OCI-LY7 (cell line): ENCODE measurements at regions not wholly inside any gene's neighbourhood (a gene's known extent, or its start where the extent isn't known, plus 50 kb on each side); places are given as distances from the start of the nearest gene placed in this dataset.

Experiments used
- BruUV-seq: library from RNA; stranded (reverse); fragments of 400-500 nt; replicated peaks from 2 replicates; lab custom pipeline; 2021; lab: Mats Ljungman, UMichigan
- CTCF ChIA-PET: fragments of 300-600 bp; sonication (Branson Sonifier 250); formaldehyde crosslinking; loops from one replicate; lab custom pipeline; 2022; ENCODE audit warnings: antibody characterized with exemption; ENCODE audit not compliant: unreplicated experiment; lab: Charles Lee
- POLR2A ChIA-PET: fragments of 300-600 bp; sonication (Branson Sonifier 250); formaldehyde crosslinking; loops from one replicate; lab custom pipeline; 2022; ENCODE audit warnings: antibody characterized with exemption; lab: Charles Lee
- DNase-seq: peaks from one replicate; pipeline ENCODE4 v3.0.0-alpha.2; 2015; ENCODE audit warnings: low spot score
- H2AFZ ChIP-seq: fragments of 200-600 bp; sonication (generic), shearing (Covaris generic); 2 replicates; pipeline ENCODE4 v1.6.1; 2014; ENCODE audit warnings: mild to moderate bottlenecking, antibody characterized with exemption, low read length, moderate library complexity
- H3K27ac ChIP-seq: fragments of 200-600 bp; sonication (generic); 2 replicates; pipeline ENCODE4 v1.5.1; 2014; ENCODE audit warnings: mixed run types, low read depth, mild to moderate bottlenecking, moderate library complexity, low read length, inconsistent platforms; ENCODE audit not compliant: poor library complexity, severe bottlenecking
- H3K36me3 ChIP-seq: fragments of 200-600 bp; sonication (generic); 2 replicates; pipeline ENCODE4 v1.6.1; 2014; ENCODE audit warnings: mild to moderate bottlenecking, antibody characterized with exemption, low read length, moderate library complexity, mixed read lengths; ENCODE audit not compliant: insufficient read depth
- H3K4me1 ChIP-seq: fragments of 200-600 bp; sonication (generic); 2 replicates; pipeline ENCODE4 v1.5.1; 2014; ENCODE audit warnings: mild to moderate bottlenecking, low read length; ENCODE audit not compliant: insufficient read depth, poor library complexity, severe bottlenecking
- H3K4me2 ChIP-seq: fragments of 200-600 bp; sonication (generic); 2 replicates; pipeline ENCODE4 v1.6.1; 2014; ENCODE audit warnings: mild to moderate bottlenecking, low read length
- H3K4me3 ChIP-seq: fragments of 200-600 bp; sonication (generic); 2 replicates; pipeline ENCODE4 v1.5.1; 2014; ENCODE audit warnings: mild to moderate bottlenecking, low read depth, low read length; ENCODE audit not compliant: poor library complexity, severe bottlenecking
- H3K79me2 ChIP-seq: fragments of 200-600 bp; sonication (generic); 2 replicates; pipeline ENCODE4 v1.6.1; 2016; ENCODE audit warnings: low read depth, mild to moderate bottlenecking, low read length, moderate library complexity, mixed read lengths; ENCODE audit not compliant: insufficient read depth
- H3K9me2 ChIP-seq: fragments of 200-600 bp; sonication (generic); 2 replicates; pipeline ENCODE4 v1.6.1; 2016; ENCODE audit warnings: mild to moderate bottlenecking, low read length, mixed read lengths; ENCODE audit not compliant: insufficient read depth
- H3K9me3 ChIP-seq: fragments of 200-600 bp; sonication (generic); 2 replicates; pipeline ENCODE4 v1.6.1; 2014; ENCODE audit warnings: mild to moderate bottlenecking, mixed run types, low read length, mixed read lengths
- H4K20me1 ChIP-seq: fragments of 200-600 bp; sonication (generic); 2 replicates; pipeline ENCODE4 v1.6.1; 2014; ENCODE audit warnings: mild to moderate bottlenecking, antibody characterized with exemption, low read length, moderate library complexity, mixed read lengths; ENCODE audit not compliant: insufficient read depth
- CTCF ChIP-seq: fragments of 200-600 bp; sonication (generic); conservative IDR thresholded peaks from 2 replicates; pipeline ENCODE4 v1.5.1; 2014; ENCODE audit warnings: mild to moderate bottlenecking, antibody characterized with exemption, low read length, moderate library complexity, mixed read lengths
- EZH2phosphoT487 ChIP-seq: fragments of 200-600 bp; sonication (generic); IDR thresholded peaks from 2 replicates; pipeline ENCODE4 v1.6.1; 2018; ENCODE audit warnings: low read depth, borderline replicate concordance, mild to moderate bottlenecking, mixed run types, antibody characterized with exemption, low read length, moderate library complexity, mixed read lengths
- intact Hi-C: fragments of 100-400 bp; cut with micrococcal nuclease; formaldehyde crosslinking; loops from one replicate; pipeline ENCODE4 v1.10.0; 2022; ENCODE audit not compliant: unreplicated experiment

GRCh38 chr12:39077226-39077625 is 171.8 kb upstream of the CPNE8 start:
- H3K27ac ChIP-seq: no peak overlapping the region
- intact Hi-C loops: no loop called here
- H2AFZ ChIP-seq: no peak overlapping the region
- no peak overlapping the region for H3K4me3 ChIP-seq
- no peak for DNase-seq
- no peaks in the 10 kb centered on the region for H4K20me1 ChIP-seq
- POLR2A ChIA-PET: no interaction called here
- H3K9me2 ChIP-seq: no peaks in the 10 kb centered on the region
- no peaks in the 10 kb centered on the region for H3K36me3 ChIP-seq
- BruUV-seq: no TSS peak
- no peaks in the 10 kb centered on the region for H3K79me2 ChIP-seq
- CTCF ChIA-PET: no interaction called here
- TF ChIP-seq EZH2phosphoT487 (no peak), CTCF (no peak)
- H3K4me2 ChIP-seq: no peak overlapping the region
- H3K4me1 ChIP-seq: no peaks in the 10 kb centered on the region
- H3K9me3 ChIP-seq: no peaks in the 10 kb centered on the region

- intact Hi-C loops: no loop called here
- no peak for DNase-seq
- no peak overlapping the region for H3K27ac ChIP-seq
- H3K36me3 ChIP-seq: no peaks in the 10 kb centered on the region
- H4K20me1 ChIP-seq: no peaks in the 10 kb centered on the region
- H3K4me1 ChIP-seq: no peaks in the 10 kb centered on the region
- CTCF ChIA-PET: no interaction called here
- H3K9me3 ChIP-seq: no peaks in the 10 kb centered on the region
- BruUV-seq: no TSS peak
- TF ChIP-seq EZH2phosphoT487: no peak
- no peak for TF ChIP-seq CTCF
- no peak overlapping the region for H3K4me3 ChIP-seq
- H2AFZ ChIP-seq: no peak overlapping the region
- POLR2A ChIA-PET: no interaction called here
- no peaks in the 10 kb centered on the region for H3K79me2 ChIP-seq
- no peaks in the 10 kb centered on the region for H3K9me2 ChIP-seq
- no peak overlapping the region for H3K4me2 ChIP-seq
Observed at GRCh38 chr12:39074063-39074462, 168.7 kb upstream of the CPNE8 start.

- Histone ChIP-seq H3K36me3 (no peaks in the 10 kb centered on the region), H3K79me2 (no peaks in the 10 kb centered on the region), H4K20me1 (no peaks in the 10 kb centered on the region), H3K4me1 (no peaks in the 10 kb centered on the region), H2AFZ (no peak overlapping the region), H3K9me2 (no peaks in the 10 kb centered on the region), H3K4me2 (no peak overlapping the region), H3K27ac (no peak overlapping the region), H3K4me3 (no peak overlapping the region), H3K9me3 (no peaks in the 10 kb centered on the region)
- no peak for DNase-seq
- intact Hi-C loops: no loop called here
- ChIA-PET POLR2A (interaction anchor here (0.7 kb wide), 1 partner anchor 364 kb away, joined by 4 read pairs; no protein-coding TSS in a partner anchor), CTCF (no interaction called here)
- BruUV-seq: no TSS peak
- TF ChIP-seq EZH2phosphoT487: no peak
- no peak for TF ChIP-seq CTCF
Observed at GRCh38 chr12:39072658-39073057, 167.3 kb upstream of the CPNE8 start.
